NCI-H748 (cell line): ENCODE measurements at regions not wholly inside any gene's neighbourhood (a gene's known extent, or its start where the extent isn't known, plus 50 kb on each side); places are given as distances from the start of the nearest gene placed in this dataset.

ENCODE experiments used
- DNase-seq: peaks from one replicate; lab custom pipeline; 2025; ENCODE audit not compliant: unreplicated experiment; lab: John Stamatoyannopoulos, UW

GRCh38 chr4:24070117-24070516 lies 180.3 kb upstream of the PPARGC1A start:
- no peak for DNase-seq

GRCh38 chr4:24067367-24068193 lies 177.7 kb upstream of the PPARGC1A start:
- DNase-seq = no peak

- no peak for DNase-seq
Observed at GRCh38 chr4:24065974-24066373, 176.1 kb upstream of the PPARGC1A start.

- no peak for DNase-seq
Observed at GRCh38 chr4:24063731-24064130, 173.9 kb upstream of the PPARGC1A start.

GRCh38 chr4:24060932-24061331 lies 171.1 kb upstream of the PPARGC1A start:
- no peak for DNase-seq

GRCh38 chr4:24059839-24060238 lies 170.0 kb upstream of the PPARGC1A start:
- DNase-seq = no peak

- DNase-seq = no peak
Observed at GRCh38 chr4:24057915-24058559, 168.2 kb upstream of the PPARGC1A start.

GRCh38 chr4:24056289-24056688 lies 166.4 kb upstream of the PPARGC1A start:
- DNase-seq = no peak

- no peak for DNase-seq
Observed at GRCh38 chr4:24055623-24056022, 165.8 kb upstream of the PPARGC1A start.

- DNase-seq = no peak
Observed at GRCh38 chr4:24054910-24055309, 165.1 kb upstream of the PPARGC1A start.

GRCh38 chr4:24053934-24054333 lies 164.1 kb upstream of the PPARGC1A start:
- DNase-seq = no peak

- no peak for DNase-seq
Observed at GRCh38 chr4:24044610-24045589, 155.1 kb upstream of the PPARGC1A start.

GRCh38 chr4:24042094-24042493 lies 152.2 kb upstream of the PPARGC1A start:
- DNase-seq = no peak

- no peak for DNase-seq
Observed at GRCh38 chr4:24040811-24041210, 151.0 kb upstream of the PPARGC1A start.

- DNase-seq = no peak
Observed at GRCh38 chr4:24033626-24034025, 143.8 kb upstream of the PPARGC1A start.

GRCh38 chr4:24032371-24032989 lies 142.6 kb upstream of the PPARGC1A start:
- no peak for DNase-seq

- no peak for DNase-seq
Observed at GRCh38 chr4:24026596-24026995, 136.7 kb upstream of the PPARGC1A start.

GRCh38 chr4:24024605-24025004 lies 134.8 kb upstream of the PPARGC1A start:
- DNase-seq = no peak

- no peak for DNase-seq
Observed at GRCh38 chr4:24024157-24024556, 134.3 kb upstream of the PPARGC1A start.

- DNase-seq = no peak
Observed at GRCh38 chr4:24015782-24016181, 125.9 kb upstream of the PPARGC1A start.
